ENCODE measurements at regions not wholly inside any gene's neighbourhood (a gene's known extent, or its start where the extent isn't known, plus 50 kb on each side); places are given as distances from the start of the nearest gene placed in this dataset.

- DNase-seq = peak; percentile 4
- H2AFZ ChIP-seq = no peak overlapping the region
- no peak overlapping the region for H3K9ac ChIP-seq
- no peak for TF ChIP-seq EZH2 (IDR thresholded peaks at IDR 0.05; ENCODE audit: insufficient read depth, poor library complexity, severe bottlenecking)
- TF ChIP-seq EZH2phosphoT487 (IDR thresholded peaks at IDR 0.05; ENCODE audit: insufficient read depth, low read depth) = no peak
- H3F3A ChIP-seq (ENCODE audit: insufficient read depth) = 0 out of 2 replicates have a peak, but pooled peaks cover 3% of the 10 kb centered on the region
- H3K4me3 ChIP-seq = no peak overlapping the region
- no peaks in the 10 kb centered on the region for H3K27me3 ChIP-seq (replicated peaks; ENCODE audit: insufficient read depth)
- no peaks in the 10 kb centered on the region for H4K20me1 ChIP-seq (ENCODE audit: insufficient read depth)
- no peaks in the 10 kb centered on the region for H3K36me3 ChIP-seq (ENCODE audit: low read depth)
- no peaks in the 10 kb centered on the region for H3K9me2 ChIP-seq (ENCODE audit: insufficient read depth)
- no peak overlapping the region for H3K4me2 ChIP-seq (ENCODE audit: unreplicated experiment)
- H3K79me2 ChIP-seq (ENCODE audit: insufficient read depth) = no peaks in the 10 kb centered on the region
- no peaks in the 10 kb centered on the region for H3K9me3 ChIP-seq (ENCODE audit: low read depth)
- 10 to 15% methylated on average over 4 of the region's 4 CpGs for WGBS, 2 experiments (ENCODE audit: low coverage in 1 of 2, low lambda C conversion rate in 2 of 2, missing lambda C conversion rate in 2 of 2)
- H3K4me1 ChIP-seq (ENCODE audit: insufficient read depth) = peaks cover 11% of the 10 kb centered on the region
- no peak overlapping the region for H3K27ac ChIP-seq
- in situ Hi-C loops (cut with MboI) = no loop called here
Observed at GRCh38 chr21:32140151-32140550, 138.7 kb downstream of the MIS18A start.

GRCh38 chr21:32138658-32139057 lies 140.2 kb downstream of the MIS18A start:
- Histone ChIP-seq H3K36me3 (ENCODE audit: low read depth) (no peaks in the 10 kb centered on the region), H3K9ac (no peak overlapping the region), H3K4me1 (ENCODE audit: insufficient read depth) (peaks cover 12% of the 10 kb centered on the region), H3K4me2 (ENCODE audit: unreplicated experiment) (no peak overlapping the region), H3K4me3 (no peak overlapping the region), H3K27me3 (replicated peaks; ENCODE audit: insufficient read depth) (no peaks in the 10 kb centered on the region), H3K9me3 (ENCODE audit: low read depth) (no peaks in the 10 kb centered on the region), H3K79me2 (ENCODE audit: insufficient read depth) (no peaks in the 10 kb centered on the region), H2AFZ (no peak overlapping the region), H4K20me1 (ENCODE audit: insufficient read depth) (no peaks in the 10 kb centered on the region), H3K27ac (no peak overlapping the region), H3F3A (ENCODE audit: insufficient read depth) (0 out of 2 replicates have a peak, but pooled peaks cover 3% of the 10 kb centered on the region), H3K9me2 (ENCODE audit: insufficient read depth) (no peaks in the 10 kb centered on the region)
- DNase-seq = no peak
- in situ Hi-C loops (cut with MboI) = no loop called here
- WGBS, 2 experiments (ENCODE audit: low coverage in 1 of 2, low lambda C conversion rate in 2 of 2, missing lambda C conversion rate in 2 of 2) = 22 to 33% methylated on average over 2 of the region's 2 CpGs
- TF ChIP-seq EZH2phosphoT487 (IDR thresholded peaks at IDR 0.05; ENCODE audit: insufficient read depth, low read depth) = no peak

GRCh38 chr21:32137931-32138330 lies 140.9 kb downstream of the MIS18A start:
- Histone ChIP-seq H3K4me2 (ENCODE audit: unreplicated experiment) (no peak overlapping the region), H3K79me2 (ENCODE audit: insufficient read depth) (no peaks in the 10 kb centered on the region), H3K9me2 (ENCODE audit: insufficient read depth) (no peaks in the 10 kb centered on the region), H3K9ac (no peak overlapping the region), H2AFZ (no peak overlapping the region), H3K9me3 (ENCODE audit: low read depth) (no peaks in the 10 kb centered on the region), H3K36me3 (ENCODE audit: low read depth) (no peaks in the 10 kb centered on the region), H3K27me3 (replicated peaks; ENCODE audit: insufficient read depth) (no peaks in the 10 kb centered on the region), H3K27ac (no peak overlapping the region), H3K4me3 (no peak overlapping the region), H4K20me1 (ENCODE audit: insufficient read depth) (no peaks in the 10 kb centered on the region), H3F3A (ENCODE audit: insufficient read depth) (0 out of 2 replicates have a peak, but pooled peaks cover 3% of the 10 kb centered on the region), H3K4me1 (ENCODE audit: insufficient read depth) (peaks cover 12% of the 10 kb centered on the region)
- no peak for DNase-seq
- in situ Hi-C loops (cut with MboI) = no loop called here
- 81% methylated on average over 8 to 9 of the region's 9 CpGs for WGBS, 2 experiments (ENCODE audit: low coverage in 1 of 2, low lambda C conversion rate in 2 of 2, missing lambda C conversion rate in 2 of 2)
- TF ChIP-seq EZH2 (IDR thresholded peaks at IDR 0.05; ENCODE audit: insufficient read depth, poor library complexity, severe bottlenecking) (no peak), EZH2phosphoT487 (IDR thresholded peaks at IDR 0.05; ENCODE audit: insufficient read depth, low read depth) (no peak)

GRCh38 chr21:32137266-32137665 lies 141.6 kb downstream of the MIS18A start:
- Histone ChIP-seq H3F3A (ENCODE audit: insufficient read depth) (0 out of 2 replicates have a peak, but pooled peaks cover 3% of the 10 kb centered on the region), H3K4me1 (ENCODE audit: insufficient read depth) (peaks cover 12% of the 10 kb centered on the region), H3K4me2 (ENCODE audit: unreplicated experiment) (no peak overlapping the region), H2AFZ (no peak overlapping the region), H3K79me2 (ENCODE audit: insufficient read depth) (no peaks in the 10 kb centered on the region), H3K9ac (no peak overlapping the region), H4K20me1 (ENCODE audit: insufficient read depth) (no peaks in the 10 kb centered on the region), H3K27me3 (replicated peaks; ENCODE audit: insufficient read depth) (no peaks in the 10 kb centered on the region), H3K4me3 (no peak overlapping the region), H3K9me2 (ENCODE audit: insufficient read depth) (no peaks in the 10 kb centered on the region), H3K9me3 (ENCODE audit: low read depth) (no peaks in the 10 kb centered on the region), H3K36me3 (ENCODE audit: low read depth) (no peaks in the 10 kb centered on the region), H3K27ac (no peak overlapping the region)
- in situ Hi-C loops (cut with MboI) = no loop called here
- DNase-seq = no peak
- TF ChIP-seq EZH2phosphoT487 (IDR thresholded peaks at IDR 0.05; ENCODE audit: insufficient read depth, low read depth) = no peak
- no peak for TF ChIP-seq EZH2 (IDR thresholded peaks at IDR 0.05; ENCODE audit: insufficient read depth, poor library complexity, severe bottlenecking)
- 69 to 79% methylated on average over 2 of the region's 2 CpGs for WGBS, 2 experiments (ENCODE audit: low coverage in 1 of 2, low lambda C conversion rate in 2 of 2, missing lambda C conversion rate in 2 of 2)

GRCh38 chr21:32136546-32136945 lies 142.3 kb downstream of the MIS18A start:
- Histone ChIP-seq H3K27ac (no peak overlapping the region), H2AFZ (no peak overlapping the region), H3F3A (ENCODE audit: insufficient read depth) (0 out of 2 replicates have a peak, but pooled peaks cover 3% of the 10 kb centered on the region), H3K9ac (no peak overlapping the region), H3K79me2 (ENCODE audit: insufficient read depth) (no peaks in the 10 kb centered on the region), H3K4me2 (ENCODE audit: unreplicated experiment) (no peak overlapping the region), H4K20me1 (ENCODE audit: insufficient read depth) (no peaks in the 10 kb centered on the region), H3K9me3 (ENCODE audit: low read depth) (no peaks in the 10 kb centered on the region), H3K4me1 (ENCODE audit: insufficient read depth) (peaks cover 17% of the 10 kb centered on the region), H3K4me3 (no peak overlapping the region), H3K27me3 (replicated peaks; ENCODE audit: insufficient read depth) (no peaks in the 10 kb centered on the region), H3K36me3 (ENCODE audit: low read depth) (no peaks in the 10 kb centered on the region), H3K9me2 (ENCODE audit: insufficient read depth) (no peaks in the 10 kb centered on the region)
- no peak for TF ChIP-seq EZH2 (IDR thresholded peaks at IDR 0.05; ENCODE audit: insufficient read depth, poor library complexity, severe bottlenecking)
- TF ChIP-seq EZH2phosphoT487 (IDR thresholded peaks at IDR 0.05; ENCODE audit: insufficient read depth, low read depth) = no peak
- 73 to 77% methylated on average over 7 of the region's 7 CpGs for WGBS, 2 experiments (ENCODE audit: low coverage in 1 of 2, low lambda C conversion rate in 2 of 2, missing lambda C conversion rate in 2 of 2)
- DNase-seq = no peak
- in situ Hi-C loops (cut with MboI) = no loop called here
